HG03469 (cell line): ENCODE measurements at regions not wholly inside any gene's neighbourhood (a gene's known extent, or its start where the extent isn't known, plus 50 kb on each side); places are given as distances from the start of the nearest gene placed in this dataset.
A peak's percentile ranks its signal among the peaks of the same experiment; 100 is the strongest.

Source experiments
- ATAC-seq: cut with Tn5 transposase; IDR thresholded peaks from one replicate; pipeline ENCODE4 v1.9.1; 2021; ENCODE audit warnings: mild to moderate bottlenecking, moderate library complexity, moderate number of reproducible peaks; ENCODE audit not compliant: unreplicated experiment

- no peak for ATAC-seq
Measured at GRCh38 chrX:51798701-51799100, 55.5 kb downstream of the GSPT2 start.

DNA sequence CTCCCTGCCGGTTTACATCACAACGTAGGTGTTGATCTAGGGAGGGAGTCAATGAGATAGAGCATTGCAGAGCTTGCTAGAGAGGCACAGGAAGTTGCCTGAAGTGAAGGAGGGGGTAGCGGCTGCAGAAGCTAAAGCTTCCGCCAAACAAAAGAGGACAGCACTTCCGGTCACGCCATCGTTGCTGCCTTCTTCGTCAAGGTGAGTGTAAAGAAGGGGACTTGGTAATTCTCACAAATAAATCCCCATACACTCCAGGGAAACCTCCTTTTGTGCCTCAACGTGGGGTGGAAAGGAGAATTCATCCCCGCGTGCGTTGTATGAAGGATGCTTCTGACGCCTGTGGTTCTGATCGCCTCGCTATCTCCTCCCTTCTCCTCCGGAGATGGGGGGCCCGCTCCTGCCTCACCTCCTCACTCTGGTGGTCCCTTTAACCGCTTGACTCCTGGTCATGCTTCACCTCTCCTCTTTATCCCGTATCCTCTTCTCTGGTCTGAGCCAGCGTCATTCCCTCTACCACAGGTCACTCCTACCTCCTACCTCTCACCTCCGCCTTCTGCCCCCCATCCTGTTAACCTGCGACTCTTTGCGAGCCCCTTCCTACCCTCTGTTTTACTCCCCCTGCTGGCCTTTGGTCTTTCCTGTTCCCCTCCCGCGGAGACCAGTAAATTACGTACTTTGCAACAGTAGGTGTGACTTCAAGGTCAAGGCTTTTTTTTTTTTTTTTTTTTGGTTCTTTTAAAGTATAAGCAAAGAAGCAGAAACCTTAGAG lies 59.9 kb downstream of the GSPT2 start:
- ATAC-seq, result peak; percentile 85

DNA sequence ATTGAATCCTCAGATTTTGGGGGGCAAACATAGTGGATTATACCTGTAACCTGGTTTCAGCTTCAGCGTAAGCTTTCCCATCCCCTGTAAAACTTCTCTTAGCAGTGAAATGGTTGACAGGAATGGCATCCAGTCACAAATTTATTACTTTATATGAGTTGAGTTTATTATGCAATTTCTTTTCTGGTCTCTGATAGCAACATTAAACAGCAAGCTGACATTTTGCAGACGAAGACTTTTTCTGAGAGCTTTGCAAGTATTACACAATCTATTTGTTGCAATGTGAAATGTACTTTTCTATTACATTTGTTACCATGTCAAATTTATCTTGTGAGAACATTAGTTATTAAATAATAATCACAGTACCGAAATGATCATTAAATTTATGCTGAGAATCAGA lies 60.6 kb downstream of the GSPT2 start:
- no peak for ATAC-seq

- no peak for ATAC-seq
Measured at GRCh38 chrX:51804741-51805140, 61.5 kb downstream of the GSPT2 start.

DNA sequence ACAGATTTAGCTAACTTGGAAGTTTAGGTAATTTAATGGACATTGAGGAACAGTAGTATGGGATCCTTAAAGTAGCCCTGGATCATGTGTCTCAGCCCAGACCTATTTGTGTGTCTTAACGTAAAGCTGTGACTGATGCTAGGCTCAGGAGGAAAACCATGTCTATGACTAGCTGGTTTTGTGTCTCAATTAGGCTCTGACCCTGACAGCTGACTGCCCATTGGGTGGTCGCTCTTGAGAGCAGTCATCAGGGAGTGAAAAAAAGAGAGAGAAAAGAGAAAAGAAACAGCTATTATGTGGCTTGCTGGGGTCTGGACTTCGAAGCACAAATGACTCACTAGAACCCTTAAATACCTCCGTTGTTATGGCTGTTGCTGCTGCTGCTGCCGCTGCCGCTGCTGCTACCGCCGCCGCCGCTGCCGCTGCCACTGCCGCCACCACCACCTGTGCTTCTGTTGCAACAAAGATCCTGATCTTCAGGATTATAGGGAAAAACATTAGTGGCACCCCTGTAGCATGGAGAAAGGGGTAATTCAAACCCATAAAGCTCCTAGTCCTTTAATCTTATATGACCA lies 70.7 kb downstream of the GSPT2 start:
- ATAC-seq, result no peak

- ATAC-seq, result no peak
Measured at GRCh38 chrX:51824061-51824460, 69.4 kb upstream of the MAGED1 start.

DNA sequence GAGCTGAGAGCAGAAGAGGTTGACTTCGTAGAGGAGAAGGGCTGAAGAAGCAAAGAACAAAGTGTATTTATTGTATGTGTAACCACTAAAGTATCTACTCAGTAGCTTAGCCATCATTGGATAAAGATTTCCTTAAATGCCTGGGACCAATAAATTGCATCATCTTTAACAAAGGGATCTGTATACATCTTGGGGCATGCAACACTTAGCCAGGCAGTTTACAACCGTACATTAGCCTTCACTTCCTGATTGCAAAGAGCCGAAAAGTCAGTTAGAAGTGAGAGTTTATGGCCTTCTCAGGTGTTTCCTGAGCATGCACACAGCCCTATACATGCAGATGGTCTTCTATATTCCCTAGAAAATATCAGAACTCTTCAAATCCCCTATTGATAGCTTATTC lies 68.0 kb upstream of the MAGED1 start:
- no peak for ATAC-seq

- ATAC-seq, result no peak
Measured at GRCh38 chrX:51834076-51834475, 59.3 kb upstream of the MAGED1 start.

DNA sequence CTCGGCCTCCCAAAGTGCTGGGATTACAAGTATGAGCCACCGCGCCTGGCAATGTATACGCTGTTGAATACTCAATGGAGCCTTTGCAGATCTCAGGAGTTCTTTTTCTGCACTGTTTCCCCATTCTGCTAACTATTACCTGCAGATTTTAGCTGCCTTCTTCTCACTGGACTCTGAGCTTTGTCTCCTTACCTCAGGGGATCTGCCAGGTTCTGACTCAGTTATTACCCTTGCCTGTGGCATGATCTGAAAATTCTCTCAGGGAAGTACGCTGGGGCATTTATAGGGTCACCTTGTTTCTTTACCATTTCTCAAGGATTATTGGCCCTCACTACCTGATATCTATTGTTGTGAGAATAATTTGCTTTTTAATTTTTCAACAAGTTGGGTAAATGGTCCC lies 56.6 kb upstream of the MAGED1 start:
- no peak for ATAC-seq

DNA sequence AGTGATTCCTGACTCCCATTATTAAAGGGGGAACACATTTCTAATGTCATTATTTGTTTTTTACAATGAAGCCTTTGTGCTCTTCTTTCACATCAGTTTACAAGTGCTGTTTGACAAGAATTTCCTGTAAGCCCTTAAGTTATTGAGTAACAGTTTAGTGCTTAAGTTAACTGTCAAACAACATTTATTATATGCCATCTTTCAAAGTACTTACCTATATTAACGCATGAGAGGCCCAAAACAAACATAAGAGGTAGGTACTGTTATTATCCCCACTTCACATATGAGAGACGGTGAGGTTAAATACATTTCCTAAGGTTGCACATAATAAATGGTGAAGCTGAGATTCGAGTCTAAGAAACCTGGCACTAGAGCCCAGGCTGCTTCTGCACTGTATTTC lies 56.0 kb upstream of the MAGED1 start:
- ATAC-seq, result no peak

DNA sequence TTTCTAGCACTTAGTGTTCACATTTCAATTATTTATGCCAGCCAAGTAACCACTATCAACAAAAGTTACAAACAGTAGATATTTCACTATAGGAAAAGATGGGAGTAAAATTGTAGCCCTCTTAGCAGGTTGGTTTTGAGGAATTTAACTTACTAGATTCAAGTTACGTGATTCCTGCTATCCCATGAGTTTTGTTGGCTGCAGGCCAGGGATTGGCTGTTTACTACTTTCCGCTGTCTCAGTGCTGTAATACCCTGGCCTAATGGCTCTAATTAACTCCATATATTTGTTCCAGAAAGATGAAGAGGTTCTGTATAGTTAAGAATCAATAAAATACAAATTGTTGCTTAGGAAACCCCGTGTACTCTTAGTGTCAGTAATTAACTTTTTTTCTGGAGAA lies 55.5 kb upstream of the MAGED1 start:
- ATAC-seq, result no peak
